SIG-M5 treated with dmso at 0.1 percent for 504 hours (cell line): ENCODE measurements at regions not wholly inside any gene's neighbourhood (a gene's known extent, or its start where the extent isn't known, plus 50 kb on each side); places are given as distances from the start of the nearest gene placed in this dataset.

Source experiments
- DNase-seq: peaks from one replicate; lab custom pipeline; 2025; ENCODE audit not compliant: unreplicated experiment; lab: John Stamatoyannopoulos, UW

- no peak for DNase-seq
Observed at GRCh38 chr6:22236626-22237414, 60.0 kb downstream of the PRL start.
